Psoas muscle (tissue), 7 donors: ENCODE measurements at regions not wholly inside any gene's neighbourhood (a gene's known extent, or its start where the extent isn't known, plus 50 kb on each side); places are given as distances from the start of the nearest gene placed in this dataset.

ENCODE experiments used
- ATAC-seq, 4 donors: fragments of 200-7000 bp; cut with Tn5 transposase; one replicate each; pipeline ENCODE4 v1.9.1; 2020; ENCODE audit warnings: moderate library complexity in 3 of 4, mild to moderate bottlenecking in 2 of 4
- DNase-seq, 2 donors: peaks; one replicate each; pipeline ENCODE4 v3.0.0-alpha.2; 2020
- H3K27ac ChIP-seq: fragments of 200-600 bp; one replicate; pipeline ENCODE4 v1.8.0; 2022
- H3K27me3 ChIP-seq, 3 donors: fragments of 200-600 bp in 1 of 3; one replicate each; pipeline versions ENCODE4 v1.6.1 to v1.8.0; 2013 to 2022; ENCODE audit warnings: low read length in 2 of 3, mild to moderate bottlenecking in 2 of 3, moderate library complexity in 1 of 3; ENCODE audit not compliant: insufficient read depth in 3 of 3
- H3K36me3 ChIP-seq, 2 donors: fragments of 200-600 bp in 1 of 2; one replicate each; pipeline versions ENCODE4 v1.6.1 to v1.8.0; 2013 to 2022; ENCODE audit warnings: low read depth in 1 of 2, mild to moderate bottlenecking in 1 of 2, moderate library complexity in 1 of 2; ENCODE audit not compliant: insufficient read depth in 1 of 2
- H3K4me1 ChIP-seq: fragments of 200-600 bp; one replicate; pipeline ENCODE4 v1.8.0; 2022
- H3K4me3 ChIP-seq: fragments of 200-600 bp; one replicate; pipeline ENCODE4 v1.8.0; 2022; ENCODE audit warnings: mild to moderate bottlenecking
- H3K9me3 ChIP-seq: fragments of 200-600 bp; one replicate; pipeline ENCODE4 v1.8.0; 2022
- CTCF ChIP-seq: fragments of 200-600 bp; IDR thresholded peaks from one replicate; pipeline ENCODE4 v1.8.0; 2022; ENCODE audit warnings: antibody characterized with exemption
- WGBS, 3 donors: extraction: QIAGEN DNeasy Blood & Tissue Kit; methylation state at CpG; one replicate each; pipeline versions ENCODE4 v1.1.6 to v1.1.7; 2013; 5-methylcytosine and 5-hydroxymethylcytosine counted together
- intact Hi-C, 2 donors: fragments of 100-400 bp; cut with DNase I; formaldehyde crosslinking; loops; one replicate each; pipeline versions ENCODE4 v1.11.0 to v1.14.2; 2022
- donor health status: healthy with polysubstance abuse.
- donor health status: DM: no; HTN: no; CAD: no; lungs with moderate emphysema.
- donor health status: Bipolar disorder and iron deficiency.
- donor health status: healthy.
- donor health status: DM: yes; HTN: yes; CAD: no.
- donor health status: DM: no; HTN: no; CAD: no.
- donor health status: DM: yes; HTN: yes; CAD: no.

- intact Hi-C loops = no loop called here
- Histone ChIP-seq H3K36me3 (no peaks in the 10 kb centered on the region), H3K27me3 (no peaks in the 10 kb centered on the region), H3K9me3 (no peaks in the 10 kb centered on the region), H3K4me3 (no peak overlapping the region), H3K27ac (no peak overlapping the region), H3K4me1 (no peaks in the 10 kb centered on the region)
- DNase-seq (no peak), ATAC-seq (no peak)
- no peak for TF ChIP-seq CTCF
- WGBS, 3 donors = 66 to 77% (median 68%) methylated on average over 6 of the region's 6 CpGs
These were observed 346.5 kb upstream of the CNTN4 start for GRCh38 chr3:1752205-1752604.

- H3K27ac ChIP-seq = no peak overlapping the region
- no peak for TF ChIP-seq CTCF
- no peaks in the 10 kb centered on the region for H3K27me3 ChIP-seq
- H3K36me3 ChIP-seq = no peaks in the 10 kb centered on the region
- DNase-seq (no peak), ATAC-seq (no peak)
- H3K4me3 ChIP-seq = no peak overlapping the region
- H3K4me1 ChIP-seq = no peaks in the 10 kb centered on the region
- H3K9me3 ChIP-seq = peaks cover 4% of the 10 kb centered on the region
- intact Hi-C loops = no loop called here
- WGBS, 3 donors = 12 to 17% (median 14%) methylated on average over 3 of the region's 3 CpGs
These were observed 332.3 kb upstream of the CNTN4 start for GRCh38 chr3:1766384-1766783.

- Histone ChIP-seq H3K9me3 (no peaks in the 10 kb centered on the region), H3K27me3 (no peaks in the 10 kb centered on the region), H3K4me3 (no peak overlapping the region), H3K4me1 (no peaks in the 10 kb centered on the region), H3K27ac (no peak overlapping the region), H3K36me3 (no peaks in the 10 kb centered on the region)
- DNase-seq = no peak
- WGBS, 3 donors = 68 to 77% (median 71%) methylated on average over 1 of the region's 1 CpG
- no peak for TF ChIP-seq CTCF
- intact Hi-C loops = no loop called here
- ATAC-seq = no peak
These were observed 325.0 kb upstream of the CNTN4 start for GRCh38 chr3:1773679-1774078.

DNA sequence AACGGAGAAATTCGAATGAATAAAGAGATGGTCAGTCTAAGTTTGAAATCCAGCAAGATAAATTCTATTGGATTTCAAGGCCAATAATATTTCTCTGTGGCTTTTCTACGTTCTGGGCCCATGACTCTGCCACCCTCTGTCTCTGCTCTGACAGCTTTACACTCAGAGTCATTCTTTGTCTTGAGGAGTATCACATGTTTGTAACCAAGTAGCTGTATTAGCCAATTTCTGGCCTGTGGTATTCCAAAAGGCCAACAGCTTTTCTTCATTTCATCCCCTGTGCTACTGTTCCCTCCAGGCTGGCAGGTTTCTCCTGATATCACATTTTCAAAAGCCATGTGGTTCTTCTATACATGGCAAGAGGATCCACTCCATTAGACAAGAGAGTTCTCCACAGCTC, 324.1 kb upstream of the CNTN4 start:
- H3K4me3 ChIP-seq = no peak overlapping the region
- no peak for DNase-seq
- H3K4me1 ChIP-seq = no peaks in the 10 kb centered on the region
- intact Hi-C loops = no loop called here
- WGBS, 3 donors = 64 to 69% (median 69%) methylated on average over 3 of the region's 3 CpGs
- no peaks in the 10 kb centered on the region for H3K9me3 ChIP-seq
- TF ChIP-seq CTCF = no peak
- ATAC-seq = no peak
- H3K36me3 ChIP-seq = no peaks in the 10 kb centered on the region
- H3K27ac ChIP-seq = no peak overlapping the region
- no peaks in the 10 kb centered on the region for H3K27me3 ChIP-seq

DNA sequence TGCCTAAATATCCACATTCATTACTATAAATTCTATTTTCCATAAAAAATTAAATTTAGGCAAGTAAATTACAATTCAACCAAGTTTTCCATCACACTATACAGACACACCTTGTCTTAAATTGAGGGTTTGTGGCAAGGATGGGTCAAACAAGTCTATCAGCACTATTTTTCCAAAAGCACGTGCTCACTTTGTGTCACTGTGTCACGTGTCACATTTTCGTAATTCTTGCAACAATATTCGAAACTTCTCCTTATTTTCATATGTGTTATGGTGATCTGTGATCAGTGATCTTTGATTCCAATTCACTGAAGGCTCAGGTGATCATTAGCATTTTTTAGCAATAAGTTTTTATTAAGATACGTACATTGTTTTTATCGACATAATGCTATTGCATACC, 323.3 kb upstream of the CNTN4 start:
- no peak overlapping the region for H3K27ac ChIP-seq
- no peak overlapping the region for H3K4me3 ChIP-seq
- intact Hi-C loops = no loop called here
- TF ChIP-seq CTCF = no peak
- no peaks in the 10 kb centered on the region for H3K27me3 ChIP-seq
- DNase-seq (no peak), ATAC-seq (no peak)
- H3K9me3 ChIP-seq = no peaks in the 10 kb centered on the region
- H3K4me1 ChIP-seq = no peaks in the 10 kb centered on the region
- H3K36me3 ChIP-seq = no peaks in the 10 kb centered on the region
- 74 to 85% (median 84%) methylated on average over 6 of the region's 6 CpGs for WGBS, 3 donors
